ENCODE measurements at regions not wholly inside any gene's neighbourhood (a gene's known extent, or its start where the extent isn't known, plus 50 kb on each side); places are given as distances from the start of the nearest gene placed in this dataset.

DNA sequence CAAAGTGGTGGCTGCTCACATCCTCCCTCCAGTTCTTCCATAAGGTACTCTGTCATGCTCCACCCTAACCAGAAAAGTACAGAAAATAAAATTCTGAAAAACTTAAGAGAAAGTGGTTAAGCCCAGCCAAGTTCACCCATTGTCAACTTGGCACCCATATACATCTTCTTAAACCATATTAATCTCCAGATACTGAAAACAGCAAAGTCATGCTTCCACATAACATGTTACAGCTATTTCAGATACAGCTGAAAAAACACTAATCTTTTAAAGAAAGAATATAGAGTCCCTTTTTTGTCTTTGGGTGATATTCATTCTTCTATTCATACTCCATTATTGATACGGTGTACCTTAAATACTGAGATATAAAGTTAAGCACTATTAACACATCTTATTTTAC is 577.8 kb downstream of the KCNT2 start:
- ATAC-seq: no peak
- TF ChIP-seq ZNF70 (CRISPR knock-in tag; IDR thresholded peaks at IDR 0.05): no peak
- no peak for TF ChIP-seq TOX (CRISPR knock-in tag; IDR thresholded peaks at IDR 0.05; ENCODE audit: borderline replicate concordance)
- TF ChIP-seq GLIS3 (CRISPR knock-in tag; IDR thresholded peaks at IDR 0.05): no peak
- TF ChIP-seq ARNTL (CRISPR knock-in tag; IDR thresholded peaks at IDR 0.05; ENCODE audit: borderline replicate concordance, low read depth): no peak
- TF ChIP-seq, protein P1, sequence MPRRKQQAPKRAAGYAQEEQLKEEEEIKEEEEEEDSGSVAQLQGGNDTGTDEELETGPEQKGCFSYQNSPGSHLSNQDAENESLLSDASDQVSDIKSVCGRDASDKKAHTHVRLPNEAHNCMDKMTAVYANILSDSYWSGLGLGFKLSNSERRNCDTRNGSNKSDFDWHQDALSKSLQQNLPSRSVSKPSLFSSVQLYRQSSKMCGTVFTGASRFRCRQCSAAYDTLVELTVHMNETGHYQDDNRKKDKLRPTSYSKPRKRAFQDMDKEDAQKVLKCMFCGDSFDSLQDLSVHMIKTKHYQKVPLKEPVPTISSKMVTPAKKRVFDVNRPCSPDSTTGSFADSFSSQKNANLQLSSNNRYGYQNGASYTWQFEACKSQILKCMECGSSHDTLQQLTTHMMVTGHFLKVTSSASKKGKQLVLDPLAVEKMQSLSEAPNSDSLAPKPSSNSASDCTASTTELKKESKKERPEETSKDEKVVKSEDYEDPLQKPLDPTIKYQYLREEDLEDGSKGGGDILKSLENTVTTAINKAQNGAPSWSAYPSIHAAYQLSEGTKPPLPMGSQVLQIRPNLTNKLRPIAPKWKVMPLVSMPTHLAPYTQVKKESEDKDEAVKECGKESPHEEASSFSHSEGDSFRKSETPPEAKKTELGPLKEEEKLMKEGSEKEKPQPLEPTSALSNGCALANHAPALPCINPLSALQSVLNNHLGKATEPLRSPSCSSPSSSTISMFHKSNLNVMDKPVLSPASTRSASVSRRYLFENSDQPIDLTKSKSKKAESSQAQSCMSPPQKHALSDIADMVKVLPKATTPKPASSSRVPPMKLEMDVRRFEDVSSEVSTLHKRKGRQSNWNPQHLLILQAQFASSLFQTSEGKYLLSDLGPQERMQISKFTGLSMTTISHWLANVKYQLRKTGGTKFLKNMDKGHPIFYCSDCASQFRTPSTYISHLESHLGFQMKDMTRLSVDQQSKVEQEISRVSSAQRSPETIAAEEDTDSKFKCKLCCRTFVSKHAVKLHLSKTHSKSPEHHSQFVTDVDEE (CRISPR knock-in tag; IDR thresholded peaks at IDR 0.05): no peak
- TF ChIP-seq ZFP3 (CRISPR knock-in tag; IDR thresholded peaks at IDR 0.05): no peak
- TF ChIP-seq RARB (CRISPR knock-in tag; IDR thresholded peaks at IDR 0.05): no peak
- no peak for TF ChIP-seq CSDC2 (CRISPR knock-in tag; IDR thresholded peaks at IDR 0.05)
- TF ChIP-seq ZFP30 (CRISPR knock-in tag; IDR thresholded peaks at IDR 0.05): no peak
- no peak for TF ChIP-seq ZNF8 (CRISPR knock-in tag; IDR thresholded peaks at IDR 0.05)
- TF ChIP-seq, protein P2, sequence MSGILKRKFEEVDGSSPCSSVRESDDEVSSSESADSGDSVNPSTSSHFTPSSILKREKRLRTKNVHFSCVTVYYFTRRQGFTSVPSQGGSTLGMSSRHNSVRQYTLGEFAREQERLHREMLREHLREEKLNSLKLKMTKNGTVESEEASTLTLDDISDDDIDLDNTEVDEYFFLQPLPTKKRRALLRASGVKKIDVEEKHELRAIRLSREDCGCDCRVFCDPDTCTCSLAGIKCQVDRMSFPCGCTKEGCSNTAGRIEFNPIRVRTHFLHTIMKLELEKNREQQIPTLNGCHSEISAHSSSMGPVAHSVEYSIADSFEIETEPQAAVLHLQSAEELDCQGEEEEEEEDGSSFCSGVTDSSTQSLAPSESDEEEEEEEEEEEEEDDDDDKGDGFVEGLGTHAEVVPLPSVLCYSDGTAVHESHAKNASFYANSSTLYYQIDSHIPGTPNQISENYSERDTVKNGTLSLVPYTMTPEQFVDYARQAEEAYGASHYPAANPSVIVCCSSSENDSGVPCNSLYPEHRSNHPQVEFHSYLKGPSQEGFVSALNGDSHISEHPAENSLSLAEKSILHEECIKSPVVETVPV (CRISPR knock-in tag; IDR thresholded peaks at IDR 0.05): no peak
- no peak for TF ChIP-seq ZC3H10 (CRISPR knock-in tag; IDR thresholded peaks at IDR 0.05)
- TF ChIP-seq BACH2 (CRISPR knock-in tag; IDR thresholded peaks at IDR 0.05; ENCODE audit: borderline replicate concordance): no peak

DNA sequence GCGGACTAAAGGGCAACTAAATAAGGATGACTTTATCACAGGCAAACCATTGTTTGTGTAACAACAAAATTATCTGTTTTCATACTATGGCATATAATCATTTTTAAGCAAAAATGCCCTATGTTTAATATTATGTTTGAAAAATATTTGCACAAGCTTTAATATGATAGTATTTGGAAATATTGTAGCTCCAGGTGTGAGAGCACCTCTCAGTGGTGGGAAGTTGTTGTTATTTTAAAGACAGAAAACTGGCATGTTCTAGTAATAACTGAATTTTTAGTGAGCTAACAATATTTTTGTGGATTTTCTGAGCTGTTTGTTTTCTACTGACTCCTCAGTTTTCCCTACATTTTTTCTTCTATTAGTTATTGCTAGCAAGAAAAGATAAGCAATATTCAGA is 578.8 kb downstream of the KCNT2 start:
- TF ChIP-seq TCF4 (CRISPR knock-in tag; IDR thresholded peaks at IDR 0.05; ENCODE audit: borderline replicate concordance) (no peak), ZC3H10 (CRISPR knock-in tag; IDR thresholded peaks at IDR 0.05) (no peak), ZNF8 (CRISPR knock-in tag; IDR thresholded peaks at IDR 0.05) (no peak), ZNF565 (CRISPR knock-in tag; conservative IDR thresholded peaks at IDR 0.05; ENCODE audit: low read depth) (no peak), ZFP30 (CRISPR knock-in tag; IDR thresholded peaks at IDR 0.05) (no peak), ZFP3 (CRISPR knock-in tag; IDR thresholded peaks at IDR 0.05) (no peak)
- TF ChIP-seq, protein P3, sequence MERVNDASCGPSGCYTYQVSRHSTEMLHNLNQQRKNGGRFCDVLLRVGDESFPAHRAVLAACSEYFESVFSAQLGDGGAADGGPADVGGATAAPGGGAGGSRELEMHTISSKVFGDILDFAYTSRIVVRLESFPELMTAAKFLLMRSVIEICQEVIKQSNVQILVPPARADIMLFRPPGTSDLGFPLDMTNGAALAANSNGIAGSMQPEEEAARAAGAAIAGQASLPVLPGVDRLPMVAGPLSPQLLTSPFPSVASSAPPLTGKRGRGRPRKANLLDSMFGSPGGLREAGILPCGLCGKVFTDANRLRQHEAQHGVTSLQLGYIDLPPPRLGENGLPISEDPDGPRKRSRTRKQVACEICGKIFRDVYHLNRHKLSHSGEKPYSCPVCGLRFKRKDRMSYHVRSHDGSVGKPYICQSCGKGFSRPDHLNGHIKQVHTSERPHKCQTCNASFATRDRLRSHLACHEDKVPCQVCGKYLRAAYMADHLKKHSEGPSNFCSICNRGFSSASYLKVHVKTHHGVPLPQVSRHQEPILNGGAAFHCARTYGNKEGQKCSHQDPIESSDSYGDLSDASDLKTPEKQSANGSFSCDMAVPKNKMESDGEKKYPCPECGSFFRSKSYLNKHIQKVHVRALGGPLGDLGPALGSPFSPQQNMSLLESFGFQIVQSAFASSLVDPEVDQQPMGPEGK (CRISPR knock-in tag; IDR thresholded peaks at IDR 0.05; ENCODE audit: borderline replicate concordance): no peak
- TF ChIP-seq, protein P1 (CRISPR knock-in tag; IDR thresholded peaks at IDR 0.05): no peak
- TF ChIP-seq, protein P4, sequence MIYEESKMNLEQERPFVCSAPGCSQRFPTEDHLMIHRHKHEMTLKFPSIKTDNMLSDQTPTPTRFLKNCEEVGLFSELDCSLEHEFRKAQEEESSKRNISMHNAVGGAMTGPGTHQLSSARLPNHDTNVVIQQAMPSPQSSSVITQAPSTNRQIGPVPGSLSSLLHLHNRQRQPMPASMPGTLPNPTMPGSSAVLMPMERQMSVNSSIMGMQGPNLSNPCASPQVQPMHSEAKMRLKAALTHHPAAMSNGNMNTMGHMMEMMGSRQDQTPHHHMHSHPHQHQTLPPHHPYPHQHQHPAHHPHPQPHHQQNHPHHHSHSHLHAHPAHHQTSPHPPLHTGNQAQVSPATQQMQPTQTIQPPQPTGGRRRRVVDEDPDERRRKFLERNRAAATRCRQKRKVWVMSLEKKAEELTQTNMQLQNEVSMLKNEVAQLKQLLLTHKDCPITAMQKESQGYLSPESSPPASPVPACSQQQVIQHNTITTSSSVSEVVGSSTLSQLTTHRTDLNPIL (CRISPR knock-in tag; IDR thresholded peaks at IDR 0.05; ENCODE audit: low read depth): no peak
- TF ChIP-seq, protein P5, sequence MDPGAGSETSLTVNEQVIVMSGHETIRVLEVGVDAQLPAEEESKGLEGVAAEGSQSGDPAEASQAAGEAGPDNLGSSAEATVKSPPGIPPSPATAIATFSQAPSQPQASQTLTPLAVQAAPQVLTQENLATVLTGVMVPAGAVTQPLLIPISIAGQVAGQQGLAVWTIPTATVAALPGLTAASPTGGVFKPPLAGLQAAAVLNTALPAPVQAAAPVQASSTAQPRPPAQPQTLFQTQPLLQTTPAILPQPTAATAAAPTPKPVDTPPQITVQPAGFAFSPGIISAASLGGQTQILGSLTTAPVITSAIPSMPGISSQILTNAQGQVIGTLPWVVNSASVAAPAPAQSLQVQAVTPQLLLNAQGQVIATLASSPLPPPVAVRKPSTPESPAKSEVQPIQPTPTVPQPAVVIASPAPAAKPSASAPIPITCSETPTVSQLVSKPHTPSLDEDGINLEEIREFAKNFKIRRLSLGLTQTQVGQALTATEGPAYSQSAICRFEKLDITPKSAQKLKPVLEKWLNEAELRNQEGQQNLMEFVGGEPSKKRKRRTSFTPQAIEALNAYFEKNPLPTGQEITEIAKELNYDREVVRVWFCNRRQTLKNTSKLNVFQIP (CRISPR knock-in tag; IDR thresholded peaks at IDR 0.05; ENCODE audit: borderline replicate concordance, low read depth): no peak
- ATAC-seq: no peak
